Neural progenitor cell (in vitro differentiated cells): ENCODE measurements at regions not wholly inside any gene's neighbourhood (a gene's known extent, or its start where the extent isn't known, plus 50 kb on each side); places are given as distances from the start of the nearest gene placed in this dataset.
A peak's percentile ranks its signal among the peaks of the same experiment; 100 is the strongest.

ENCODE experiments used
- DNase-seq: peaks from one replicate; pipeline ENCODE4 v3.0.0-alpha.2; 2016; ENCODE audit warnings: low spot score
- H2AFZ ChIP-seq: fragments of 200-600 bp; sonication (generic); replicated peaks from 2 replicates; pipeline ENCODE4 v1.6.1; 2016; ENCODE audit warnings: antibody characterized with exemption
- H3F3A ChIP-seq: fragments of 200-600 bp; sonication (generic); 2 replicates; pipeline ENCODE4 v1.6.1; 2016; ENCODE audit warnings: antibody characterized with exemption, low read depth
- H3K27ac ChIP-seq: fragments of 200-600 bp; sonication (generic); 2 replicates; pipeline ENCODE4 v1.5.1; 2016; ENCODE audit warnings: mild to moderate bottlenecking
- H3K27me3 ChIP-seq: fragments of 200-600 bp; sonication (generic); 2 replicates; pipeline ENCODE4 v1.6.1; 2016; ENCODE audit warnings: mild to moderate bottlenecking, moderate library complexity
- H3K36me3 ChIP-seq: fragments of 200-600 bp; sonication (generic); 2 replicates; pipeline ENCODE4 v1.5.1; 2016
- H3K4me1 ChIP-seq: fragments of 200-600 bp; sonication (generic); 2 replicates; pipeline ENCODE4 v1.6.1; 2016; ENCODE audit warnings: mixed run types
- H3K4me2 ChIP-seq: fragments of 200-600 bp; sonication (generic); 2 replicates; pipeline ENCODE4 v1.6.1; 2016
- H3K4me3 ChIP-seq: fragments of 200-600 bp; sonication (generic); 2 replicates; pipeline ENCODE4 v1.5.1; 2016
- H3K79me2 ChIP-seq: fragments of 200-600 bp; sonication (generic); 2 replicates; pipeline ENCODE4 v1.6.1; 2016; ENCODE audit warnings: low read depth
- H3K9ac ChIP-seq: fragments of 200-600 bp; sonication (generic); 2 replicates; pipeline ENCODE4 v1.6.1; 2016
- H3K9me3 ChIP-seq: fragments of 200-600 bp; sonication (generic); 2 replicates; pipeline ENCODE4 v1.5.1; 2016; ENCODE audit warnings: low read depth
- H4K20me1 ChIP-seq: fragments of 200-600 bp; sonication (generic); 2 replicates; pipeline ENCODE4 v1.6.1; 2016; ENCODE audit warnings: low read depth
- H3K27ac Mint-ChIP-seq: 3 replicates; pipeline ENCODE4 v1.8.0; 2021; ENCODE audit warnings: mixed read lengths
- H3K27me3 Mint-ChIP-seq: 2 replicates; pipeline ENCODE4 v1.8.0; 2022; ENCODE audit warnings: low read depth, mild to moderate bottlenecking, inconsistent platforms, moderate library complexity, mixed read lengths; ENCODE audit not compliant: insufficient read depth
- H3K36me3 Mint-ChIP-seq: 3 replicates; pipeline ENCODE4 v1.8.0; 2021; ENCODE audit warnings: mixed read lengths
- H3K4me1 Mint-ChIP-seq: 3 replicates; pipeline ENCODE4 v1.8.0; 2021; ENCODE audit warnings: mixed read lengths
- H3K4me3 Mint-ChIP-seq: 3 replicates; pipeline ENCODE4 v1.8.0; 2021; ENCODE audit warnings: mild to moderate bottlenecking, moderate library complexity, mixed read lengths
- H3K9me3 Mint-ChIP-seq: 3 replicates; pipeline ENCODE4 v1.8.0; 2020; ENCODE audit warnings: mixed read lengths
- CTCF ChIP-seq: fragments of 200-600 bp; sonication (generic); IDR thresholded peaks from 2 replicates; pipeline ENCODE4 v1.5.1; 2017; ENCODE audit warnings: antibody characterized with exemption, mild to moderate bottlenecking
- EZH2 ChIP-seq: fragments of 200-600 bp; sonication (generic); IDR thresholded peaks from 2 replicates; pipeline ENCODE4 v1.6.1; 2017; ENCODE audit warnings: antibody characterized with exemption, mild to moderate bottlenecking, moderate library complexity
- EZH2phosphoT487 ChIP-seq: fragments of 200-600 bp; sonication (generic); IDR thresholded peaks from 2 replicates; pipeline ENCODE4 v1.6.1; 2017; ENCODE audit warnings: antibody characterized with exemption

- Histone ChIP-seq H3K27ac (no peak overlapping the region), H3K9ac (no peak overlapping the region), H2AFZ (no peak overlapping the region), H4K20me1 (no peaks in the 10 kb centered on the region), H3K4me2 (no peak overlapping the region), H3F3A (no peaks in the 10 kb centered on the region), H3K4me3 (no peak overlapping the region), H3K27me3 (no peaks in the 10 kb centered on the region), H3K4me1 (peaks cover 7% of the 10 kb centered on the region), H3K36me3 (no peaks in the 10 kb centered on the region), H3K9me3 (no peaks in the 10 kb centered on the region), H3K79me2 (no peaks in the 10 kb centered on the region)
- DNase-seq, result no peak
- Mint-ChIP-seq H3K4me3 (no peak overlapping the region), H3K9me3 (peaks cover 6% of the 10 kb centered on the region), H3K4me1 (peaks cover 11% of the 10 kb centered on the region), H3K36me3 (peaks cover 1% of the 10 kb centered on the region), H3K27ac (no peak overlapping the region), H3K27me3 (no peaks in the 10 kb centered on the region)
- no peak for TF ChIP-seq EZH2phosphoT487
- no peak for TF ChIP-seq EZH2
- TF ChIP-seq CTCF, result no peak
These were observed 402.0 kb downstream of the RND3 start for GRCh38 chr2:150085478-150085877.

GRCh38 chr2:150081775-150082481, 405.5 kb downstream of the RND3 start:
- TF ChIP-seq EZH2phosphoT487 (no peak), CTCF (no peak), EZH2 (no peak)
- Mint-ChIP-seq H3K4me1 (peaks cover 6% of the 10 kb centered on the region), H3K9me3 (peaks cover 8% of the 10 kb centered on the region), H3K27me3 (peaks cover 2% of the 10 kb centered on the region), H3K36me3 (peaks cover 1% of the 10 kb centered on the region), H3K4me3 (no peak overlapping the region), H3K27ac (peak overlapping the region; percentile 82)
- H3K36me3 ChIP-seq, result no peaks in the 10 kb centered on the region
- H4K20me1 ChIP-seq, result no peaks in the 10 kb centered on the region
- H2AFZ ChIP-seq, result no peak overlapping the region
- no peak for DNase-seq
- H3K79me2 ChIP-seq, result no peaks in the 10 kb centered on the region
- no peaks in the 10 kb centered on the region for H3K27me3 ChIP-seq
- no peaks in the 10 kb centered on the region for H3F3A ChIP-seq
- H3K4me3 ChIP-seq, result no peak overlapping the region
- no peak overlapping the region for H3K9ac ChIP-seq
- H3K4me1 ChIP-seq, result peaks cover 7% of the 10 kb centered on the region
- H3K27ac ChIP-seq, result no peak overlapping the region
- H3K9me3 ChIP-seq, result no peaks in the 10 kb centered on the region
- no peak overlapping the region for H3K4me2 ChIP-seq

- peak overlapping the region; percentile 39 for H3K27ac Mint-ChIP-seq
These were observed 411.2 kb downstream of the RND3 start for GRCh38 chr2:150076281-150076680.

More at GRCh38 chr2:150076281-150076680, 411.2 kb downstream of the RND3 start:
- Histone ChIP-seq H2AFZ (no peak overlapping the region), H4K20me1 (no peaks in the 10 kb centered on the region), H3K9ac (no peak overlapping the region), H3K4me3 (no peak overlapping the region), H3K36me3 (no peaks in the 10 kb centered on the region), H3K9me3 (no peaks in the 10 kb centered on the region), H3K27ac (no peak overlapping the region), H3F3A (no peaks in the 10 kb centered on the region), H3K27me3 (no peaks in the 10 kb centered on the region), H3K4me2 (no peak overlapping the region), H3K79me2 (no peaks in the 10 kb centered on the region), H3K4me1 (no peaks in the 10 kb centered on the region)
- Mint-ChIP-seq H3K4me1 (peaks cover 14% of the 10 kb centered on the region), H3K9me3 (peaks cover 14% of the 10 kb centered on the region), H3K27me3 (peaks cover 4% of the 10 kb centered on the region), H3K4me3 (no peak overlapping the region), H3K36me3 (no peaks in the 10 kb centered on the region)
- no peak for DNase-seq
- TF ChIP-seq EZH2 (no peak), CTCF (no peak), EZH2phosphoT487 (no peak)
